Lower leg skin (tissue), 3 donors: ENCODE measurements at regions not wholly inside any gene's neighbourhood (a gene's known extent, or its start where the extent isn't known, plus 50 kb on each side); places are given as distances from the start of the nearest gene placed in this dataset.

Source experiments
- POLR2A ChIP-seq, 2 donors: fragments of 450-650 bp; IDR thresholded peaks; one replicate each; pipeline ENCODE4 v1.6.1; 2016 to 2017; ENCODE audit warnings: antibody characterized with exemption in 2 of 2, mild to moderate bottlenecking in 1 of 2, moderate library complexity in 1 of 2
- TF ChIP-seq, protein P1 (sequence below), 3 donors: fragments of 450-650 bp; IDR thresholded peaks; one replicate each; pipeline ENCODE4 v1.5.1; 2016; ENCODE audit warnings: antibody characterized with exemption in 3 of 3, mild to moderate bottlenecking in 3 of 3, moderate library complexity in 2 of 3

DNA sequence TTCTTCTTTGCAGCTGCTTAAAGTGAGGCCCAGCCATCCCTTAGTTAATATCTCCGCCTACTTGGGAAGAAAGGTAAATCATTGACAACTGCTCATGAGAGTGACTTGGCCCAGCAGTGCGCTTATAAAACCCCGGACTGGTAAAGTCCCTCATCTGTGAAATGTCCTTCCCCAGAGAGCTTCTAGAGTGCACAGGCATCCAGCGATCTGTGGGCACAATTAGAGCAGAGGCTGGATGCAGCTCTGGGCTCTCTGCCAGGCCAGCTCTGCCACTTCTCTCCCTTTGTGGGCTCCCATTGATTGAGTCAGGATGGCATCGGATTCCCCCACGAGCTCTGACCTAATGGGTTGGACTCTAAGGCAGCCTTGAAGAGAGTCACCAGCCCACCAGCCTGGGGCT, 219.0 kb upstream of the LINGO1 start:
- TF ChIP-seq, protein P1, sequence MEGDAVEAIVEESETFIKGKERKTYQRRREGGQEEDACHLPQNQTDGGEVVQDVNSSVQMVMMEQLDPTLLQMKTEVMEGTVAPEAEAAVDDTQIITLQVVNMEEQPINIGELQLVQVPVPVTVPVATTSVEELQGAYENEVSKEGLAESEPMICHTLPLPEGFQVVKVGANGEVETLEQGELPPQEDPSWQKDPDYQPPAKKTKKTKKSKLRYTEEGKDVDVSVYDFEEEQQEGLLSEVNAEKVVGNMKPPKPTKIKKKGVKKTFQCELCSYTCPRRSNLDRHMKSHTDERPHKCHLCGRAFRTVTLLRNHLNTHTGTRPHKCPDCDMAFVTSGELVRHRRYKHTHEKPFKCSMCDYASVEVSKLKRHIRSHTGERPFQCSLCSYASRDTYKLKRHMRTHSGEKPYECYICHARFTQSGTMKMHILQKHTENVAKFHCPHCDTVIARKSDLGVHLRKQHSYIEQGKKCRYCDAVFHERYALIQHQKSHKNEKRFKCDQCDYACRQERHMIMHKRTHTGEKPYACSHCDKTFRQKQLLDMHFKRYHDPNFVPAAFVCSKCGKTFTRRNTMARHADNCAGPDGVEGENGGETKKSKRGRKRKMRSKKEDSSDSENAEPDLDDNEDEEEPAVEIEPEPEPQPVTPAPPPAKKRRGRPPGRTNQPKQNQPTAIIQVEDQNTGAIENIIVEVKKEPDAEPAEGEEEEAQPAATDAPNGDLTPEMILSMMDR (IDR thresholded peaks at IDR 0.05) = no peak
- TF ChIP-seq POLR2A (IDR thresholded peaks at IDR 0.05) = no peak
